Gastroesophageal sphincter (tissue), 3 donors: ENCODE measurements at regions not wholly inside any gene's neighbourhood (a gene's known extent, or its start where the extent isn't known, plus 50 kb on each side); places are given as distances from the start of the nearest gene placed in this dataset.

ENCODE experiments used
- CTCF ChIP-seq, 4 experiments: fragments of 200-600 bp in 2 of 4; fragments of 450-650 bp in 2 of 4; sonication (generic) in 1 of 4; IDR thresholded peaks; one replicate each; pipeline ENCODE4 v1.5.1; 2017 to 2019; ENCODE audit warnings: antibody characterized with exemption in 4 of 4, mild to moderate bottlenecking in 2 of 4, moderate library complexity in 2 of 4
- EP300 ChIP-seq: sonication (generic); formaldehyde crosslinking; IDR thresholded peaks from one replicate; pipeline ENCODE4 v1.6.1; 2017; ENCODE audit warnings: antibody characterized with exemption, mild to moderate bottlenecking
- POLR2A ChIP-seq, 2 donors: fragments of 450-650 bp; IDR thresholded peaks; one replicate each; pipeline ENCODE4 v1.6.1; 2017; ENCODE audit warnings: antibody characterized with exemption in 2 of 2, mild to moderate bottlenecking in 2 of 2, moderate library complexity in 1 of 2

GRCh38 chr7:120190566-120190965 lies 82.4 kb upstream of the KCND2 start:
- no peak for TF ChIP-seq CTCF (IDR thresholded peaks at IDR 0.05)
- no peak for TF ChIP-seq POLR2A (IDR thresholded peaks at IDR 0.05)
- no peak for TF ChIP-seq EP300
